Transverse colon (tissue), 4 donors: ENCODE measurements at regions not wholly inside any gene's neighbourhood (a gene's known extent, or its start where the extent isn't known, plus 50 kb on each side); places are given as distances from the start of the nearest gene placed in this dataset.

ENCODE experiments used
- CTCF ChIP-seq, 5 experiments: fragments of 200-600 bp in 3 of 5; fragments of 450-650 bp in 2 of 5; sonication (generic) in 3 of 5; IDR thresholded peaks; 1 replicate in 2 of 5; 2 replicates in 3 of 5; pipeline ENCODE4 v1.5.1; 2016 to 2017; ENCODE audit warnings: antibody characterized with exemption in 5 of 5, inconsistent platforms in 3 of 5, mild to moderate bottlenecking in 2 of 5, moderate library complexity in 1 of 5
- POLR2AphosphoS5 ChIP-seq, 3 donors: sonication (generic); formaldehyde crosslinking; IDR thresholded peaks; one replicate each; pipeline ENCODE4 v1.6.1; 2016; ENCODE audit warnings: antibody characterized with exemption in 3 of 3

- TF ChIP-seq CTCF (IDR thresholded peaks at IDR 0.05) (no peak), POLR2AphosphoS5 (IDR thresholded peaks at IDR 0.05) (no peak)
Observed at GRCh38 chr3:99466331-99466730, 172.1 kb upstream of the COL8A1 start.
